NCI-H2196 treated with DMSO at 0.1 percent for 48 hours (cell line): ENCODE measurements at regions not wholly inside any gene's neighbourhood (a gene's known extent, or its start where the extent isn't known, plus 50 kb on each side); places are given as distances from the start of the nearest gene placed in this dataset.
"Not testable (repeated sequence)": the region's sequence is repeated elsewhere in the genome, so short reads cannot be mapped to it uniquely, and the experiment has no call there.

Source experiments
- DNase-seq: peaks from one replicate; lab custom pipeline; 2025; ENCODE audit not compliant: unreplicated experiment; lab: John Stamatoyannopoulos, UW

GRCh38 chr4:37771771-37772170 is 54.7 kb upstream of the PGM2 start:
- DNase-seq, result no peak

- DNase-seq, result no peak
These were observed 56.5 kb upstream of the PGM2 start for GRCh38 chr4:37770016-37770415.

GRCh38 chr4:37769391-37769989 is 57.0 kb upstream of the PGM2 start:
- DNase-seq, result no peak

GRCh38 chr4:37767546-37767945 is 58.9 kb upstream of the PGM2 start:
- DNase-seq, result peak; percentile 26

GRCh38 chr4:37767019-37767418 is 59.5 kb upstream of the PGM2 start:
- DNase-seq, result no peak

- DNase-seq, result peak; percentile 10
These were observed 60.7 kb upstream of the PGM2 start for GRCh38 chr4:37765741-37766140.

GRCh38 chr4:37763831-37764230 is 62.7 kb upstream of the PGM2 start:
- no peak for DNase-seq

- DNase-seq, result no peak
These were observed 63.5 kb upstream of the PGM2 start for GRCh38 chr4:37762991-37763368.

GRCh38 chr4:37762294-37762990 is 64.0 kb upstream of the PGM2 start:
- no peak for DNase-seq

- DNase-seq, result no peak
These were observed 65.6 kb upstream of the PGM2 start for GRCh38 chr4:37760840-37761239.

- DNase-seq, result no peak
These were observed 66.7 kb upstream of the PGM2 start for GRCh38 chr4:37759833-37760232.

GRCh38 chr4:37758226-37758625 is 68.3 kb upstream of the PGM2 start:
- DNase-seq, result no peak

- DNase-seq, result no peak
These were observed 68.7 kb upstream of the PGM2 start for GRCh38 chr4:37757761-37758160.

GRCh38 chr4:37757121-37757520 is 69.4 kb upstream of the PGM2 start:
- DNase-seq, result no peak

- DNase-seq, result no peak
These were observed 68.4 kb upstream of the RELL1 start for GRCh38 chr4:37754410-37755185.

- DNase-seq, result no peak
These were observed 63.3 kb upstream of the RELL1 start for GRCh38 chr4:37749398-37749988.

- no peak for DNase-seq
These were observed 62.3 kb upstream of the RELL1 start for GRCh38 chr4:37748485-37748884.

- no peak for DNase-seq
These were observed 61.7 kb upstream of the RELL1 start for GRCh38 chr4:37747772-37748330.

GRCh38 chr4:37746852-37747251 is 60.7 kb upstream of the RELL1 start:
- not testable (repeated sequence) for DNase-seq

GRCh38 chr4:37745946-37746345 is 59.8 kb upstream of the RELL1 start:
- no peak for DNase-seq

- DNase-seq, result no peak
These were observed 56.0 kb upstream of the RELL1 start for GRCh38 chr4:37742149-37742548.

- no peak for DNase-seq
These were observed 55.4 kb upstream of the RELL1 start for GRCh38 chr4:37741564-37741963.
